K562 (cell line): ENCODE measurements at regions not wholly inside any gene's neighbourhood (a gene's known extent, or its start where the extent isn't known, plus 50 kb on each side); places are given as distances from the start of the nearest gene placed in this dataset.

ENCODE experiments used
- ATAC-seq: fragments of 200-7000 bp; cut with Tn5 transposase; 3 replicates; pipeline ENCODE4 v1.9.1; 2020; ENCODE audit warnings: moderate library complexity
- BruUV-seq: library from RNA; stranded (reverse); fragments of 400-500 nt; replicated peaks from 2 replicates; lab custom pipeline; 2021; lab: Mats Ljungman, UMichigan
- CTCF ChIA-PET: fragments of 300-600 bp; formaldehyde crosslinking; extraction: SDS; loops from one replicate; lab custom pipeline; 2021; ENCODE audit warnings: low intra/inter-chr PET ratio; lab: Yijun Ruan, JAX
- POLR2A ChIA-PET: fragments of 300-600, 350-650 bp; sonication (Branson Sonifier 250); formaldehyde crosslinking; extraction: SDS; loops from one replicate; lab custom pipeline; 2021; ENCODE audit warnings: antibody characterized with exemption, inconsistent platforms; lab: Yijun Ruan, JAX
- DNase-seq, 4 experiments: peaks; one replicate each; pipeline versions ENCODE4 v3.0.0 to v3.0.0-alpha.2; 2011 to 2018; ENCODE audit warnings: low spot score in 3 of 4, mixed read lengths in 3 of 4; ENCODE audit errors: extremely low read depth in 1 of 4
- FAIRE-seq: peaks from 2 replicates; lab custom pipeline; 2011; peaks lifted over from hg19 to GRCh38; lab: Jason Lieb, UNC
- H2AFZ ChIP-seq: 2 replicates; pipeline ENCODE4 v1.6.0; 2011; ENCODE audit warnings: low read depth, low read length, control low read depth, inconsistent platforms
- H3K27ac ChIP-seq: fragments of 200-600 bp; 3 replicates; pipeline ENCODE4 v1.8.0; 2011; ENCODE audit warnings: low read depth, mild to moderate bottlenecking, control low read depth, inconsistent platforms, low read length, moderate library complexity, mixed read lengths; ENCODE audit errors: extremely low read depth
- H3K27me3 ChIP-seq, 2 experiments: fragments of 300-600 bp in 1 of 2; 2 replicates in 1 of 2; 3 replicates in 1 of 2; pipeline versions ENCODE4 v1.6.0 to v1.8.0; 2011; ENCODE audit warnings: inconsistent platforms in 2 of 2, low read length in 2 of 2, mild to moderate bottlenecking in 1 of 2, mixed read lengths in 1 of 2, moderate library complexity in 1 of 2; ENCODE audit not compliant: control insufficient read depth in 2 of 2, insufficient read depth in 2 of 2
- H3K36me3 ChIP-seq: fragments of 300-600 bp; 3 replicates; pipeline ENCODE4 v1.8.0; 2011; ENCODE audit warnings: mild to moderate bottlenecking, low read length, inconsistent platforms; ENCODE audit not compliant: control insufficient read depth, insufficient read depth
- H3K4me1 ChIP-seq, 2 experiments: fragments of 200-600 bp in 1 of 2; replicated peaks in 1 of 2; 2 replicates in 1 of 2; 3 replicates in 1 of 2; pipeline versions ENCODE4 v1.5.1 to v1.8.0; 2011; ENCODE audit warnings: inconsistent platforms in 2 of 2, low read length in 2 of 2, mild to moderate bottlenecking in 1 of 2, mixed read lengths in 1 of 2, moderate library complexity in 1 of 2; ENCODE audit not compliant: control insufficient read depth in 2 of 2, insufficient read depth in 2 of 2
- H3K4me2 ChIP-seq: 2 replicates; pipeline ENCODE4 v1.6.1; 2011; ENCODE audit warnings: low read length, control low read depth, inconsistent platforms, mixed read lengths; ENCODE audit not compliant: insufficient read depth
- H3K4me3 ChIP-seq: fragments of 200-600 bp; sonication (generic), shearing (Covaris generic); 2 replicates; pipeline ENCODE4 v1.5.1; 2016; ENCODE audit warnings: control low read depth, inconsistent platforms
- H3K79me2 ChIP-seq: fragments of 200-600 bp; 3 replicates; pipeline ENCODE4 v1.8.0; 2011; ENCODE audit warnings: low read length, inconsistent platforms; ENCODE audit not compliant: control insufficient read depth, insufficient read depth
- H3K9ac ChIP-seq, 2 experiments: 2 replicates each; pipeline versions ENCODE4 v1.6.0 to v1.6.1; 2011; ENCODE audit warnings: low read depth in 2 of 2, low read length in 2 of 2, control low read depth in 1 of 2, inconsistent platforms in 1 of 2, mild to moderate bottlenecking in 1 of 2, mixed read lengths in 1 of 2; ENCODE audit not compliant: insufficient read depth in 1 of 2
- H3K9me1 ChIP-seq: one replicate; pipeline ENCODE4 v1.6.0; 2011; ENCODE audit warnings: inconsistent platforms, mild to moderate bottlenecking, low read length, moderate library complexity; ENCODE audit not compliant: control insufficient read depth, insufficient read depth
- H3K9me3 ChIP-seq: replicated peaks from 2 replicates; pipeline ENCODE4 v1.5.1; 2011; ENCODE audit warnings: low read depth, low read length, inconsistent platforms; ENCODE audit not compliant: control insufficient read depth, insufficient read depth
- H4K20me1 ChIP-seq: replicated peaks from 2 replicates; pipeline ENCODE4 v1.6.1; 2011; ENCODE audit warnings: low read length, inconsistent platforms, mixed read lengths; ENCODE audit not compliant: control insufficient read depth, insufficient read depth
- CBX1 ChIP-seq: sonication (generic); IDR thresholded peaks from 2 replicates; pipeline ENCODE4 v1.6.1; 2016; ENCODE audit warnings: antibody characterized with exemption, low read depth, mild to moderate bottlenecking
- EP400 ChIP-seq: fragments of 450-650 bp; IDR thresholded peaks from 2 replicates; pipeline ENCODE4 v1.6.1; 2017; ENCODE audit warnings: antibody characterized with exemption, mild to moderate bottlenecking, moderate library complexity
- FOXP1 ChIP-seq: sonication (generic); formaldehyde crosslinking; IDR thresholded peaks from 2 replicates; pipeline ENCODE4 v1.8.0; 2022; ENCODE audit warnings: mild to moderate bottlenecking, missing genetic modification reagents
- GTF2A2 ChIP-seq: IDR thresholded peaks from 2 replicates; pipeline ENCODE4 v1.6.1; 2016; ENCODE audit warnings: mild to moderate bottlenecking, missing genetic modification characterization, missing compliant biosample characterization
- HCFC1 ChIP-seq: IDR thresholded peaks from 2 replicates; pipeline ENCODE4 v1.6.1; 2012; ENCODE audit warnings: low read depth, low read length, improper control_type of control experiment
- KDM2B ChIP-seq: fragments of 250-450 bp; sonication (Bioruptor Pico); IDR thresholded peaks from 2 replicates; pipeline ENCODE4 v1.8.0; 2021; ENCODE audit warnings: mild to moderate bottlenecking, moderate library complexity
- SAP30 ChIP-seq: fragments of 200-600 bp; sonication (generic); IDR thresholded peaks from 2 replicates; pipeline ENCODE4 v1.6.1; 2012; ENCODE audit warnings: borderline replicate concordance, low read depth, mild to moderate bottlenecking, moderate library complexity, low read length, control low read depth, inconsistent platforms; ENCODE audit not compliant: insufficient read depth, poor library complexity, severe bottlenecking
- TCF7L2 ChIP-seq: fragments of 150-350 bp; IDR thresholded peaks from 2 replicates; pipeline ENCODE4 v1.6.1; 2016; ENCODE audit warnings: low read depth, mild to moderate bottlenecking, low read length, moderate library complexity
- ZBTB2 ChIP-seq: fragments of 450-650 bp; IDR thresholded peaks from 2 replicates; pipeline ENCODE4 v1.6.1; 2016; ENCODE audit warnings: antibody characterized with exemption
- ZBTB43 ChIP-seq: sonication (generic); formaldehyde crosslinking; IDR thresholded peaks from 2 replicates; pipeline ENCODE4 v1.8.0; 2023; ENCODE audit warnings: mild to moderate bottlenecking, missing genetic modification reagents
- ZKSCAN1 ChIP-seq: fragments of 150-350 bp; IDR thresholded peaks from 2 replicates; pipeline ENCODE4 v1.6.1; 2016; ENCODE audit warnings: low read depth, low read length
- ZNF668 ChIP-seq: fragments of 250-450 bp; sonication (Bioruptor Pico); IDR thresholded peaks from 2 replicates; pipeline ENCODE4 v1.8.0; 2022; ENCODE audit warnings: mild to moderate bottlenecking, inconsistent platforms
- ZNF764 ChIP-seq: fragments of 250-450 bp; sonication (Bioruptor Pico); IDR thresholded peaks from 2 replicates; pipeline ENCODE4 v1.4.0; 2020; ENCODE audit warnings: low read depth, mild to moderate bottlenecking, moderate library complexity
- WGBS: fragments of 100-300 bp; shearing (Covaris generic); methylation state at CpG from one replicate; pipeline ENCODE4 v1.1.6; 2016; ENCODE audit warnings: low coverage, mixed read lengths; ENCODE audit not compliant: insufficient coverage; ENCODE audit errors: missing lambda C conversion rate; 5-methylcytosine and 5-hydroxymethylcytosine counted together
- in situ Hi-C: fragments of 300-500 bp; cut with MboI; formaldehyde crosslinking; loops from 4 replicates; pipeline ENCODE4 v1.15.0; 2018; ENCODE audit warnings: inconsistent platforms, mixed read lengths
- intact Hi-C: fragments of 100-400 bp; cut with micrococcal nuclease; formaldehyde crosslinking; loops from 2 replicates; pipeline ENCODE4 v1.14.2; 2022
- TF ChIP-seq, protein P1 (sequence below): IDR thresholded peaks from 2 replicates; pipeline ENCODE4 v1.6.1; 2016; ENCODE audit warnings: missing genetic modification characterization, missing compliant biosample characterization
- TF ChIP-seq, protein P2 (sequence below): fragments of 450-650 bp; conservative IDR thresholded peaks from 2 replicates; pipeline ENCODE4 v1.6.1; 2016; ENCODE audit warnings: missing genetic modification characterization, low read depth, mild to moderate bottlenecking, missing compliant biosample characterization, moderate library complexity
- TF ChIP-seq, protein P3 (sequence below): fragments of 250-450 bp; sonication (Bioruptor Pico); IDR thresholded peaks from 2 replicates; pipeline ENCODE4 v1.8.0; 2021; ENCODE audit warnings: moderate library complexity, mild to moderate bottlenecking, inconsistent platforms

GRCh38 chr5:93165559-93165958 lies 415.5 kb downstream of the NR2F1-AS1 start:
- POLR2A ChIA-PET = no interaction called here
- no peaks in the 10 kb centered on the region for H3K9me1 ChIP-seq
- no peak overlapping the region for H3K9ac ChIP-seq
- no TSS peak for BruUV-seq
- H3K4me2 ChIP-seq = no peak overlapping the region
- H2AFZ ChIP-seq = no peak overlapping the region
- ATAC-seq (no peak), FAIRE-seq (no peak), DNase-seq (no peak)
- in situ Hi-C loops (no loop called here), intact Hi-C loops (no loop called here)
- H3K27ac ChIP-seq = no peak overlapping the region
- no peak overlapping the region for H3K4me3 ChIP-seq
- no peaks in the 10 kb centered on the region for H3K4me1 ChIP-seq
- 0% methylated on average over 2 of the region's 2 CpGs for WGBS
- no peaks in the 10 kb centered on the region for H3K9me3 ChIP-seq
- no peaks in the 10 kb centered on the region for H3K27me3 ChIP-seq
- H3K36me3 ChIP-seq = no peaks in the 10 kb centered on the region
- no peaks in the 10 kb centered on the region for H4K20me1 ChIP-seq
- CTCF ChIA-PET = no interaction called here
- no peaks in the 10 kb centered on the region for H3K79me2 ChIP-seq
- TF ChIP-seq ZNF764 (CRISPR knock-in tag) = no peak
- TF ChIP-seq EP400 = no peak
- no peak for TF ChIP-seq KDM2B (CRISPR knock-in tag)
- no peak for TF ChIP-seq CBX1
- no peak for TF ChIP-seq ZBTB2
- no peak for TF ChIP-seq HCFC1
- no peak for TF ChIP-seq ZKSCAN1
- no peak for TF ChIP-seq GTF2A2 (tag)
- TF ChIP-seq FOXP1 = no peak
- TF ChIP-seq, protein P1, sequence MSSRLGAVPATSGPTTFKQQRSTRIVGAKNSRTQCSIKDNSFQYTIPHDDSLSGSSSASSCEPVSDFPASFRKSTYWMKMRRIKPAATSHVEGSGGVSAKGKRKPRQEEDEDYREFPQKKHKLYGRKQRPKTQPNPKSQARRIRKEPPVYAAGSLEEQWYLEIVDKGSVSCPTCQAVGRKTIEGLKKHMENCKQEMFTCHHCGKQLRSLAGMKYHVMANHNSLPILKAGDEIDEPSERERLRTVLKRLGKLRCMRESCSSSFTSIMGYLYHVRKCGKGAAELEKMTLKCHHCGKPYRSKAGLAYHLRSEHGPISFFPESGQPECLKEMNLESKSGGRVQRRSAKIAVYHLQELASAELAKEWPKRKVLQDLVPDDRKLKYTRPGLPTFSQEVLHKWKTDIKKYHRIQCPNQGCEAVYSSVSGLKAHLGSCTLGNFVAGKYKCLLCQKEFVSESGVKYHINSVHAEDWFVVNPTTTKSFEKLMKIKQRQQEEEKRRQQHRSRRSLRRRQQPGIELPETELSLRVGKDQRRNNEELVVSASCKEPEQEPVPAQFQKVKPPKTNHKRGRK = no peak
- TF ChIP-seq, protein P2, sequence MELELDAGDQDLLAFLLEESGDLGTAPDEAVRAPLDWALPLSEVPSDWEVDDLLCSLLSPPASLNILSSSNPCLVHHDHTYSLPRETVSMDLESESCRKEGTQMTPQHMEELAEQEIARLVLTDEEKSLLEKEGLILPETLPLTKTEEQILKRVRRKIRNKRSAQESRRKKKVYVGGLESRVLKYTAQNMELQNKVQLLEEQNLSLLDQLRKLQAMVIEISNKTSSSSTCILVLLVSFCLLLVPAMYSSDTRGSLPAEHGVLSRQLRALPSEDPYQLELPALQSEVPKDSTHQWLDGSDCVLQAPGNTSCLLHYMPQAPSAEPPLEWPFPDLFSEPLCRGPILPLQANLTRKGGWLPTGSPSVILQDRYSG (tag) = no peak
- no peak for TF ChIP-seq ZNF668
- no peak for TF ChIP-seq TCF7L2
- TF ChIP-seq, protein P3, sequence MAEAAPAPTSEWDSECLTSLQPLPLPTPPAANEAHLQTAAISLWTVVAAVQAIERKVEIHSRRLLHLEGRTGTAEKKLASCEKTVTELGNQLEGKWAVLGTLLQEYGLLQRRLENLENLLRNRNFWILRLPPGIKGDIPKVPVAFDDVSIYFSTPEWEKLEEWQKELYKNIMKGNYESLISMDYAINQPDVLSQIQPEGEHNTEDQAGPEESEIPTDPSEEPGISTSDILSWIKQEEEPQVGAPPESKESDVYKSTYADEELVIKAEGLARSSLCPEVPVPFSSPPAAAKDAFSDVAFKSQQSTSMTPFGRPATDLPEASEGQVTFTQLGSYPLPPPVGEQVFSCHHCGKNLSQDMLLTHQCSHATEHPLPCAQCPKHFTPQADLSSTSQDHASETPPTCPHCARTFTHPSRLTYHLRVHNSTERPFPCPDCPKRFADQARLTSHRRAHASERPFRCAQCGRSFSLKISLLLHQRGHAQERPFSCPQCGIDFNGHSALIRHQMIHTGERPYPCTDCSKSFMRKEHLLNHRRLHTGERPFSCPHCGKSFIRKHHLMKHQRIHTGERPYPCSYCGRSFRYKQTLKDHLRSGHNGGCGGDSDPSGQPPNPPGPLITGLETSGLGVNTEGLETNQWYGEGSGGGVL (CRISPR knock-in tag) = no peak
- TF ChIP-seq ZBTB43 (CRISPR knock-in tag) = no peak
- no peak for TF ChIP-seq SAP30
